GM18502 (cell line): ENCODE measurements at regions not wholly inside any gene's neighbourhood (a gene's known extent, or its start where the extent isn't known, plus 50 kb on each side); places are given as distances from the start of the nearest gene placed in this dataset.
"Not testable (repeated sequence)": the region's sequence is repeated elsewhere in the genome, so short reads cannot be mapped to it uniquely, and the experiment has no call there.

ENCODE experiments used
- ATAC-seq: cut with Tn5 transposase; IDR thresholded peaks from one replicate; pipeline ENCODE4 v1.9.1; 2021; ENCODE audit warnings: mild to moderate bottlenecking; ENCODE audit not compliant: unreplicated experiment, poor library complexity

- ATAC-seq: peak; percentile 62
These were observed 72.6 kb upstream of the PTPN13 start for GRCh38 chr4:86521373-86521969.

DNA sequence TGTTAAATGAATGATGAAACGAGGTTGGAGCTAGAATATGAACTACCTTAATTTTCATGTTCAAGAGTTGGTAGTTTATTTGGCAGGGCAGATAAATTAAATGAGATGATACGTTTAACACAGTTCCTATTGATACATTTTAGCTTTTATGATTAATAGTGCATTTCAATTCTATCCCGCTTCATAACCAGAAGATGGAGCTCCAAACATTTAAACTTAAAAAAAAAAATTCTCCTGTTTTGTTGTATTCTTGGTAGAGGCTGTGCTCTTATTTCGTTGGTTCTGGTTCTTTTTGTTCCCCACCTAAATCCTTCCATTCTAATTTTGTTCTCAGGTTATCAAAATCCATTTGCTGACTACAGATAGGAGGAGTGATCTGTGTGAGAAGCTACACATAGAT, 71.8 kb upstream of the PTPN13 start:
- ATAC-seq: no peak

GRCh38 chr4:86523333-86523732, 70.8 kb upstream of the PTPN13 start:
- no peak for ATAC-seq

GRCh38 chr4:86527713-86528112, 66.4 kb upstream of the PTPN13 start:
- not testable (repeated sequence) for ATAC-seq

DNA sequence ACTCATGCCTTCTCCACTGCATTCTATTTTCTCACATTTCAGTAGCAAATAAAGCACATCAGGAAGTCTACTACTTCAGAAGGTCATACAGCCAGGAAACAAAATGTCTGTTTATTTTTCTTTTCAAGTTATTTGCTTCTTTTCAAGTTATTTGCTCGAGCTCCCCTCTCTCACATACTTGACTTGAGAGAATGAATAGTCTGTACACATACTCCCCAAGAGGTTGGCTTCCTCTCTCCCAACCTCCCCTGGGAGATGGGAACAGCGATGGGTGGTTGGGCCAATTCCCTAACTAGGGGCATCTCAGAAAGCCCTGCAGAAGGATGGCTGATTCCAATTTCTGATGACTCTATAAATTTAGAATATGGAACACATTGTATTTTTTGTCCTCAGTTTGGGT, 64.7 kb upstream of the PTPN13 start:
- ATAC-seq: no peak

DNA sequence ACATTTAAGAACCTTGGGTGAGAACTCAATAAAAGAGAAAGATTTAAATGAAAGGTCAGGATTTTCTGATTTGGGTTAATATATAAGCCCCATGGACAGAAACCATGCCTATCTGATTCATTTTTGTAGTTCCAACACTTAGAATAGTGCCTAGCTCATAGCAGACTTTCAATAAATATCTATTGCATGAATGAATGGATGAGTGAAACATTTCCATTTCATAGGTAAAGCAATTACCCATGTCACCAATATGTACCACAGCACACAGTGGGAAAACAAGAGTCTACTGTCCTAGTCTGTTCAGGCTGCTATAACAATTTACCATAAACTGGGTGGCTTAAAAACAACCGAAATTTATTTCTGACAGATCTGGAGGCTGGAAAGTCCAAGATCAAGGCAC, 63.9 kb upstream of the PTPN13 start:
- ATAC-seq: no peak

GRCh38 chr4:86531440-86531839, 62.7 kb upstream of the PTPN13 start:
- no peak for ATAC-seq

DNA sequence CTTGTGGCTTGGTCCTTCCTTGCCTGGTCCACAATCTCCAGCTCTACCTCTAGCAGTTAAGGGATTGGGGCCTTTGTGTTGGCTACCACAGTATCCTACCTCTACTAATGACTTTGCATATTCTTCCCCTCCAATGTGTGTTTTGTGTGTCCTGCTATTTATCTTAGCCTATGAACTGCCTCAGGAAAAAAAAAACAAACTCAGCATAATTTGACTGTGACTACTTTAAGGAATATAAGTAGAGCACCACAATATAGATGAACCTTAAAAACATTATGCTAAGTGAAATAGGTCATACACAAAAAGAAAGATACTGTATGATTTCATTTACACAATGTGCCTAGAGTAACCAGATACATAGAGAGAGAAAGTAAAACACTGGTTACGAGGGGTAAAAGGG, 61.3 kb upstream of the PTPN13 start:
- no peak for ATAC-seq

DNA sequence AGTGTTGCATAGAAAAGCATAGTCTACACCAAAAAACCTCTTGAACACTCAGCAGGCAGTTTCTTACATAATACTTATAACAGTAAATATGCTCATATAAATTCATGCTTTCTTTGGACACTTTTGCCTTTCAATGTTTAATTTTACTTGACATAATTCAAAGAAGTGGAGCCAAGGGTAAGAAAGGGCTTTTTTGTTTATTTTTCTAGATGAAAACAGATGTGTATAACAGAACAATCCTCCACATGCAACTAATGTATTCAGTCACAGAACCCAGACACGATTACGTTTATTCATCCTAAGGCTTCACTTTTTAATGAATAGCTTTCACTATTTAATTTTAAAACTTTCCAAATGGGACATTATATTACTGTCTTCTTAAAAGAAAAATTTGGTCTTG, 58.0 kb upstream of the PTPN13 start:
- ATAC-seq: no peak

DNA sequence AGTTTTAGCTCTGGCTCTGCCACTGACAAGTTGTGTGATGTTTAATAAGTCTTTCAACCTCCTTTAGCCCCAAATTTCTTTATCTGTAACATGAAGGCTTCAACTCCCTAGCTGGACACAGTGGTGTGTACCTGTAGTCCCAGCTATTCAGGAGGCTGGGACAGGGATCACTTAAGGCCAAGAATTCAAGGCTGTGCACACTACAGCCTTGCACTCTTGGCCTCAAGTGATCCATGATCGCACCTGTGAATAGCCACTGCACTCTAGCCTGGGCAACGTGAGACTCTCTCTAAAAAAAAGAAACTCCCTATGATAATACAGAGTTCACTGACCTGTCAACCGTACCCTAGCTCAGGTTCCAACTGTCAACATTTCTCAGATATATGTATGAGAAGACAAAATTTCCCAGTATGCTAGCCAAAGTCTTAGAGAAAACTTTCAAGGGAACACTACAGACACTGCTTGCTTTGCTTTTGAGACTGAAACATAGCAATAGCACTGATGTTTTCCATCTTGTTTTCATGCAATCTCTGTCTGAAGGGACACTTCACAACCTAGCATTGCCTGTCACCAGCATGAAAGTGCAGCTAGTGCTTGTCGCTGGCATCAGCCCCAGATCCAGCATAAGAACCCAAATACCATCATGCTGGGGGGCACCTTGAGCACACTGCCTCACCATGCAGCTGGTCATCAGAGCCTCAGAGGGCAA, 51.6 kb upstream of the PTPN13 start:
- no peak for ATAC-seq

- no peak for ATAC-seq
These were observed 51.0 kb upstream of the PTPN13 start for GRCh38 chr4:86543080-86543479.

GRCh38 chr4:86543560-86544309, 50.4 kb upstream of the PTPN13 start:
- no peak for ATAC-seq

DNA sequence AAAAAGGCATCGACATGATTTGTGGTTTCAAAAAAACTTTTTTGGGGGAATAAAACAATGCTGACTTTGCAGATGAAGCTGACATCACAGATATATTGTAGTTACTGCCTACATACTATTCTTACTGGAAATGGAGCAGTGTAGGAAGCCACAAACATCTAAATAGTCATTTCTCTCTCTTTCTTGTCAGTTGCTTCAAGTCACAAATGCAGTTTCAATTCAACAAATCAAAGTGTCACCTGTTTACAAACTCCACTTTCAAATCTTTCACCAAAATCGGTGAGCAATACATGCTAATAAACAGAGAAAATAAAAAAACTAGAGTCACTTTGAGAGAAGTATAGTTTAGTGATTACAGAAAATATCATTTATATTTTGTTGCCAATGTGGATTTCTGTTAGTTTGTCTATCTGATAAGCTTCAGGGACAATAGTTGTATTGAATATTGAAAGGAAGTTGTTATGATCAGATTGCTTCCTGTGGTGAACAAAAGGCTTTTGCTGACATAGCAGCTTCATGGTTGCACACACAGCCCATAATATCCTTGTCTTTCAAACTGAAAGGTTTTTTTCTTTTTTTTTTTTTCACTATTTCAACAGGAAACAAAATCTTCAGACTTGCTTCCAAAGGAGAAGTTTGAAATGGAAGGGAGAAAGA, 49.7 kb upstream of the PTPN13 start:
- ATAC-seq: peak; percentile 95
